ENCODE measurements at regions not wholly inside any gene's neighbourhood (a gene's known extent, or its start where the extent isn't known, plus 50 kb on each side); places are given as distances from the start of the nearest gene placed in this dataset.

DNA sequence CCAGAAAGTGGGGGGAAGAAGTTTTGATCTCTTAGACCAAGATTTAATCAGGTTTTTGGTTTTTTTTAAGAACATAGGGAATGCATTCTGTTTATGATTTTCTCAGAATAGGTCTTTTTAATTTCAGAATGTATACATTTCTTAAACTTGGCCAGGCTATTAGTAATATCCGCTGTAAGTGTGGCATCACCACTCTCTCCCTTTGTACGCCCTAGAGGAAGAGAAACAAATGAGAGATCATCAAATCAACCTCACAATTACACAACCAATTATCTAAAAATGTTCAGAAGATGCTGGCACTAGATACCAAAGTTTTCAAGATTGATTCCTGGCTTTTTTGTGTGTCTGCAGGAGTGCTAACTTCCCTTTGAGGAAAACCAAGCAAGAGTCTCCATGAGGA lies 70.0 kb downstream of the KLF6 start:
- TF ChIP-seq POLR2A (IDR thresholded peaks at IDR 0.05) (no peak), EP300 (IDR thresholded peaks at IDR 0.05) (no peak)
